Glutamatergic neuron (in vitro differentiated cells): ENCODE measurements at regions not wholly inside any gene's neighbourhood (a gene's known extent, or its start where the extent isn't known, plus 50 kb on each side); places are given as distances from the start of the nearest gene placed in this dataset.
"Not testable (repeated sequence)": the region's sequence is repeated elsewhere in the genome, so short reads cannot be mapped to it uniquely, and the experiment has no call there.

Source experiments
- DNase-seq: peaks from one replicate; pipeline ENCODE4 v3.0.0; 2022
- H3K27ac Mint-ChIP-seq: one replicate; pipeline ENCODE4 v1.8.0; 2020; ENCODE audit warnings: mild to moderate bottlenecking, mixed read lengths, inconsistent platforms; ENCODE audit not compliant: unreplicated experiment
- H3K27me3 Mint-ChIP-seq: one replicate; pipeline ENCODE4 v1.8.0; 2020; ENCODE audit warnings: mild to moderate bottlenecking, moderate library complexity, mixed read lengths, inconsistent platforms; ENCODE audit not compliant: unreplicated experiment
- H3K36me3 Mint-ChIP-seq: one replicate; pipeline ENCODE4 v1.8.0; 2020; ENCODE audit warnings: mild to moderate bottlenecking, mixed read lengths, inconsistent platforms; ENCODE audit not compliant: unreplicated experiment
- H3K4me1 Mint-ChIP-seq: one replicate; pipeline ENCODE4 v1.8.0; 2020; ENCODE audit warnings: mild to moderate bottlenecking, low read depth, mixed read lengths, inconsistent platforms; ENCODE audit not compliant: unreplicated experiment
- H3K4me3 Mint-ChIP-seq: one replicate; pipeline ENCODE4 v1.8.0; 2020; ENCODE audit warnings: mild to moderate bottlenecking, mixed read lengths, inconsistent platforms; ENCODE audit not compliant: unreplicated experiment
- H3K9me3 Mint-ChIP-seq: one replicate; pipeline ENCODE4 v1.8.0; 2020; ENCODE audit warnings: mild to moderate bottlenecking, moderate library complexity, mixed read lengths, inconsistent platforms; ENCODE audit not compliant: unreplicated experiment
- CTCF ChIP-seq: fragments of 200-600 bp; sonication (generic); IDR thresholded peaks from one replicate; pipeline ENCODE4 v1.5.0; 2021; ENCODE audit not compliant: partially characterized antibody, unreplicated experiment

GRCh38 chr3:147244397-147244796 is 161.9 kb downstream of the ZIC4 start:
- Mint-ChIP-seq H3K4me1 (no peaks in the 10 kb centered on the region), H3K4me3 (no peak overlapping the region), H3K36me3 (no peaks in the 10 kb centered on the region), H3K27ac (no peak overlapping the region), H3K9me3 (no peaks in the 10 kb centered on the region), H3K27me3 (no peaks in the 10 kb centered on the region)
- TF ChIP-seq CTCF = no peak
- DNase-seq = no peak

- no peak overlapping the region for H3K4me3 Mint-ChIP-seq
- TF ChIP-seq CTCF = no peak
- H3K9me3 Mint-ChIP-seq = no peaks in the 10 kb centered on the region
- no peak overlapping the region for H3K27ac Mint-ChIP-seq
- no peaks in the 10 kb centered on the region for H3K27me3 Mint-ChIP-seq
- H3K36me3 Mint-ChIP-seq = no peaks in the 10 kb centered on the region
- H3K4me1 Mint-ChIP-seq = no peaks in the 10 kb centered on the region
- no peak for DNase-seq
Observed at GRCh38 chr3:147240581-147240980, 165.8 kb downstream of the ZIC4 start.

GRCh38 chr3:147237991-147238390 is 168.4 kb downstream of the ZIC4 start:
- H3K27ac Mint-ChIP-seq = no peak overlapping the region
- DNase-seq = no peak
- peaks cover 3% of the 10 kb centered on the region for H3K4me1 Mint-ChIP-seq
- H3K9me3 Mint-ChIP-seq = no peaks in the 10 kb centered on the region
- no peak overlapping the region for H3K4me3 Mint-ChIP-seq
- H3K27me3 Mint-ChIP-seq = no peaks in the 10 kb centered on the region
- H3K36me3 Mint-ChIP-seq = no peaks in the 10 kb centered on the region
- TF ChIP-seq CTCF = no peak

GRCh38 chr3:147231980-147232379 is 174.4 kb downstream of the ZIC4 start:
- H3K9me3 Mint-ChIP-seq, H3K36me3 Mint-ChIP-seq, H3K27me3 Mint-ChIP-seq, H3K4me1 Mint-ChIP-seq, H3K4me3 Mint-ChIP-seq, DNase-seq, H3K27ac Mint-ChIP-seq: not testable (repeated sequence)

- no peak overlapping the region for H3K4me3 Mint-ChIP-seq
Observed at GRCh38 chr3:147231111-147231510, 175.2 kb downstream of the ZIC4 start.

More at GRCh38 chr3:147231111-147231510, 175.2 kb downstream of the ZIC4 start:
- Mint-ChIP-seq H3K9me3 (no peaks in the 10 kb centered on the region), H3K36me3 (no peaks in the 10 kb centered on the region), H3K27ac (no peak overlapping the region), H3K27me3 (no peaks in the 10 kb centered on the region), H3K4me1 (peaks cover 3% of the 10 kb centered on the region)
- no peak for DNase-seq
- TF ChIP-seq CTCF = no peak
